Skin epidermis (tissue), 12 donors: ENCODE measurements at regions not wholly inside any gene's neighbourhood (a gene's known extent, or its start where the extent isn't known, plus 50 kb on each side); places are given as distances from the start of the nearest gene placed in this dataset.

Experiments used
- H3K27ac ChIP-seq, 21 experiments: fragments of 200-600 bp; sonication (generic) in 11 of 21; one replicate each; pipeline ENCODE4 v1.5.0; 2020; ENCODE audit warnings: mild to moderate bottlenecking in 3 of 21, inconsistent platforms in 2 of 21, moderate library complexity in 2 of 21
- H3K4me3 ChIP-seq, 7 experiments: fragments of 200-600 bp; sonication (generic) in 2 of 7; one replicate each; pipeline ENCODE4 v1.5.0; 2020; ENCODE audit warnings: inconsistent platforms in 2 of 7, mild to moderate bottlenecking in 2 of 7, moderate library complexity in 1 of 7

GRCh38 chr6:141719476-141719875, 413.2 kb upstream of the GJE1 start:
- Histone ChIP-seq H3K4me3 (no peak overlapping the region), H3K27ac (no peak overlapping the region)

- Histone ChIP-seq H3K4me3 (no peak overlapping the region), H3K27ac (no peak overlapping the region)
These were observed 427.3 kb upstream of the GJE1 start for GRCh38 chr6:141705431-141705830.

GRCh38 chr6:141704151-141704550, 428.6 kb upstream of the GJE1 start:
- H3K27ac ChIP-seq: no peak overlapping the region
- no peak overlapping the region for H3K4me3 ChIP-seq

GRCh38 chr6:141701732-141702131, 431.0 kb upstream of the GJE1 start:
- Histone ChIP-seq H3K27ac (no peak overlapping the region), H3K4me3 (no peak overlapping the region)

GRCh38 chr6:141700819-141701218, 431.9 kb upstream of the GJE1 start:
- Histone ChIP-seq H3K27ac (no peak overlapping the region), H3K4me3 (no peak overlapping the region)

GRCh38 chr6:141688916-141689315, 443.8 kb upstream of the GJE1 start:
- no peak overlapping the region for H3K27ac ChIP-seq
- no peak overlapping the region for H3K4me3 ChIP-seq

GRCh38 chr6:141685416-141685815, 447.3 kb upstream of the GJE1 start:
- H3K4me3 ChIP-seq: no peak overlapping the region
- no peak overlapping the region for H3K27ac ChIP-seq

GRCh38 chr6:141682391-141682790, 450.3 kb upstream of the GJE1 start:
- Histone ChIP-seq H3K4me3 (no peak overlapping the region), H3K27ac (no peak overlapping the region)

DNA sequence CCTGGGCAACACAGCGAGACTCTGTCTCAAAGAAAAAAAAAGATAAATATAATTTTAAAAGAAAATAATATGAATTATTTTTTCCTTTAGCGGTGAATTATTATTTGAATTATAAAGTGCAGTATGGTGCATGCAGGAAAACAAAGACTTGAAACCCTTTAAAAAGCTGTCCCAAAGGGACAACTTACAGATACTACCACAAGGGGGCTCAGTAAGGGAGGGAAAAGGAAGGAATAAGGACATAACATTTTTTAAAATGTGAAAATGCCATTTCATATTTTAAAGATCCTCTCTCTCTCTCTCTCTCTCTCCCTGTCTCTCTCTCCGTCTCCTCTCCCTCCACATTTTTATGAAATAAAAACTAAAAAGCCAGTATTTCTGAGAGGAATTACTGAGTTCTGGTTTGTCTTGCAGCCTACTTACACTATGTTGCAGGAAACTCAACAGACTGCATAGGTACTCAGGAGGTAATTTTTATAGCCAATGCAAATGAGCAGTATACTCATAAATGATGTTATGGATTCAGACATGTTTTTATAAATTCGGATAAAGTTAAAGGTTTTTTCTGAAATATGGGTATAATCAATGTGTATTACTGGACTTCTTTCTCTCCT, 455.0 kb upstream of the GJE1 start:
- H3K27ac ChIP-seq: no peak overlapping the region
- no peak overlapping the region for H3K4me3 ChIP-seq

- Histone ChIP-seq H3K27ac (no peak overlapping the region), H3K4me3 (no peak overlapping the region)
These were observed 456.8 kb upstream of the GJE1 start for GRCh38 chr6:141675957-141676356.

DNA sequence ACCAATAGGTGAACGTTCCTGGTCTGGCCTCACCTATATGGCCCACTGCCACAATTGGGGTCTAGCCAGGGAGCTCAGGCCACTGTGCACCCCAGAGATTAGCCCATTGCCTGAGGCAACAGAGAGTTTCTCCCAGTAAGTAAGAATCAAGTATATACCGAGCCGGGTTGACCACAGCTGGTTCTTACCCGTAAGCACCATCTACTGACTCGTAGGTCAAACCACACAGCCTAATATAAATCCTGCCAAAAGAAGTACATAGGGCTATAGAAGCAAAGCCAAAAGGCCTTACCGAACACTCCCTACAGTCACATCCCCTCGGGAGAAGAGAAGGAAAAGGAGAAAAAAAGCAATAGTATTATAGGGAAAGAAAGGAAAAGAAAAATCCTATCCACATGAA, 463.6 kb upstream of the GJE1 start:
- H3K27ac ChIP-seq: no peak overlapping the region
- no peak overlapping the region for H3K4me3 ChIP-seq

GRCh38 chr6:141667580-141668309, 465.0 kb upstream of the GJE1 start:
- H3K4me3 ChIP-seq: no peak overlapping the region
- no peak overlapping the region for H3K27ac ChIP-seq

- no peak overlapping the region for H3K27ac ChIP-seq
- H3K4me3 ChIP-seq: no peak overlapping the region
These were observed 466.5 kb upstream of the GJE1 start for GRCh38 chr6:141666187-141666586.

DNA sequence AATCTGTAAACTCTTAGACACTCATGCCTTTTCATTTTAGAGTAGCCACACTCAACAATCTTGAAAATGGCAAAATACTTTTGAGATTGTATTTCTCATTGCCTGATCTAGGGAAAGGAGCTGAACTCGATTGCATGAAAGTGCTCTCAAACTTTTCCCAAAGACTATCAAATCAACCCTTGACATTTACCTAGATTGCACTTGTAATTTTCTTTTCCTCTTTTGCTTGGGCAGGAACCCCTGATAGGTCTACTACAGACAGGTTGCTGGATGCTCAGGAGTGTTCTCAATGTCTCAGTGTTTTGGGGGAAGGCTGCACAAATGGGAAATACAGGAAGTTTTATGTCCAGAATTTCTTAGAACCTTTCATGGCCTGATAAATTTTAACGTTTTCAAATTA, 468.0 kb upstream of the GJE1 start:
- H3K27ac ChIP-seq: no peak overlapping the region
- H3K4me3 ChIP-seq: no peak overlapping the region

DNA sequence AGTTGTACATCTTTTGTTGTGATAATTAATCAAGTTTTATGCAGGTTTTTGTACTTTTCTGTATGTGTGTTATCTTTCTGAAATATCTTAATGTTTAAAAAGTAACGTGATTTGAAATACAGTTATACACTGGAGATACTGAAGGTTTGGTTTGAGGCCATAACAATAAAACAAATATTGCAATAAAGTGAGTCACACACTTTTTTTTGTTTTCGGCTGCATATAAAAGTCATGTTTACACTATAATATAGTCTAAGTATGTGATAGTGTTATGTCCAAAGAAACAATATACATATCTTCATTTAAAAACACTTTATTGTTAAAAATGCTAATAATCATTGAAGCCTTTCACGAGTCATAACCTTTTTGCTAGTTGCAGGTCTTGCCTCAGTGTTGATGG, 473.1 kb upstream of the GJE1 start:
- Histone ChIP-seq H3K4me3 (no peak overlapping the region), H3K27ac (no peak overlapping the region)

GRCh38 chr6:141658696-141659095, 474.0 kb upstream of the GJE1 start:
- H3K27ac ChIP-seq: no peak overlapping the region
- H3K4me3 ChIP-seq: no peak overlapping the region

DNA sequence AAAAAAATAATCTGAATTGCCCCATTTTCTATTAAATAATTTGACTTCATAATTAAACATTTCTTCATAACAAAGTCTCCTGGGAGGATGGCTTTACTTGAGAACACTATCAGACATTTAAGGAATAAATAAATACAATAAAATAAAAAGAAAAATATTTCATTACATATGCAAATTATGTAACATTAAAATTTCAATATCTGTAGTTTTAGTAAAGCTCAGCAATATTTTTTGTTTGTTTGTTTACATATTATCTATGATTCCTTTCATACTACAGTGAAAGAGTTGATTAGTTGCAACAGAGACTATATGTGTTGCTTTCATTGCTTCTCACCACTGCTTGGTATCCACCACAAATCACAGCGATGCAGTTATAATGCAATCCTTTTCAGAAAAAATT, 474.9 kb upstream of the GJE1 start:
- Histone ChIP-seq H3K4me3 (no peak overlapping the region), H3K27ac (no peak overlapping the region)

DNA sequence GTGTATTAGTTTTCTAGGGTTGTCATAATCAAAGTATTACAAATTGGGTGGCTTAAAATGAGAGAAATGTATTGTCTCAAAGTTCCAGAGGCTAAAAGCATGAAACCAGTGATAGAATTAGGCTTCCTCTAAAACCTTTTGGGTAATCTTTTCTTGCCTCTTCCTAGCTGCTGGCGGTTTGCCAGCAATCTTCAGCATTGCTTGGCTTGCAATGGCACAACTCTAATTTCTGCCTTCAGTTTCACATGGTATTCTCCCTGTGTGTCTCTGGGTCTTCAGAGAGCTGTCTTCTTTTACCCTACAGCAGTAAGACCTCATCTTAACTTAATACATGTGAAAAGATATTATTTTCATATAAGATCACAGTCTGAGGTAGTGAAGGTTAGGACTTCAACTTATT, 479.1 kb upstream of the GJE1 start:
- Histone ChIP-seq H3K27ac (no peak overlapping the region), H3K4me3 (no peak overlapping the region)

- Histone ChIP-seq H3K27ac (no peak overlapping the region), H3K4me3 (no peak overlapping the region)
These were observed 490.8 kb upstream of the GJE1 start for GRCh38 chr6:141641951-141642350.

DNA sequence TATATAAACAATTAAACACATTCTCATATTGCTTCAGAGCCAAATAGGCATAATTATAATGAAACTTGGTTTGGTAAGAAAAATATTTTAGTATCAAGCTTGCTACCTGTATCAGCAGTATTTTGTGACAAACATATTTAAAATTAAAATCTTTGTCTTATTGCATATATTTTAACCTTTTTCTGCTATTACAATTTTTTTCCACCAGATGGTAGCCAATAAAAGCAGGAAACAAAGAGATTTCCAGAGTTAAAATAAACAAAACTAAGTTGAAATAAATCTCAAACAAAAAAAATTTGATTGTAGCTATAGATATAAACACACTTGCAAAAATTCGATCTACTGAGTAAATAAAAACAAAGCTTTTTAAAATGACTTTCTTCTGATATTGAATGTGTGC, 491.3 kb upstream of the GJE1 start:
- Histone ChIP-seq H3K27ac (no peak overlapping the region), H3K4me3 (no peak overlapping the region)

DNA sequence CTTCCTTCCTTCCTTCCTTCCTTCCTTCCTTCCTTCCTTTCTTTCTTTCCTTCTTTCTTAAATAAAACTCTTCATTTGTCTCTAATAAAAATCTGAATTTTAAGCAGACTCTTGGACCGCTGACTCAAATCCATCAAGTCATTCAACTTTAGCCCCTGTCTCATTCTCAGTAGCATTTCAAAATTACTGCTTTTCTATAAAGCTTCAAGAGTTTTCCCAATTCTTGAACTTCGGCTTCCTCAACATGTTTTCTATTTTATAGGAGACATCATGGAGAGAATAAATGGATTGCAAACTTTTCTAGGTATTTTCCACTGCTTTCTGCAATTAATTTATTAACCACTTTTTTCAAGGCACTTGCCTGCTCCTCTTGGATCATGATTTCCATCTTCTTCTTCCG, 497.1 kb upstream of the GJE1 start:
- no peak overlapping the region for H3K4me3 ChIP-seq
- no peak overlapping the region for H3K27ac ChIP-seq

- H3K4me3 ChIP-seq: no peak overlapping the region
- no peak overlapping the region for H3K27ac ChIP-seq
These were observed 498.5 kb upstream of the GJE1 start for GRCh38 chr6:141634269-141634668.
